Cardiac muscle cell (in vitro differentiated cells and primary cell): ENCODE measurements at regions not wholly inside any gene's neighbourhood (a gene's known extent, or its start where the extent isn't known, plus 50 kb on each side); places are given as distances from the start of the nearest gene placed in this dataset.

ENCODE experiments used
- DNase-seq, 2 donors: peaks; one replicate each; pipeline versions ENCODE4 v3.0.0 to v3.0.0-alpha.2; 2010 to 2017; ENCODE audit warnings: low read depth in 1 of 2, low spot score in 1 of 2
- H3K27ac ChIP-seq: fragments of 200-600 bp; sonication (generic); 2 replicates; pipeline ENCODE4 v1.5.1; 2016
- H3K27me3 ChIP-seq: fragments of 200-600 bp; sonication (generic); 2 replicates; pipeline ENCODE4 v1.6.0; 2016; ENCODE audit warnings: control low read depth
- H3K36me3 ChIP-seq: fragments of 200-600 bp; sonication (generic); 2 replicates; pipeline ENCODE4 v1.5.1; 2016; ENCODE audit warnings: control low read depth
- H3K4me1 ChIP-seq: fragments of 200-600 bp; sonication (generic); 2 replicates; pipeline ENCODE4 v1.8.1; 2017; ENCODE audit warnings: low read depth, mild to moderate bottlenecking, mixed run types
- H3K4me3 ChIP-seq: fragments of 200-600 bp; sonication (generic); 2 replicates; pipeline ENCODE4 v1.5.1; 2016; ENCODE audit warnings: mild to moderate bottlenecking
- H3K9me3 ChIP-seq: fragments of 200-600 bp; sonication (generic); 2 replicates; pipeline ENCODE4 v1.5.1; 2017; ENCODE audit warnings: low read depth, mild to moderate bottlenecking, control low read depth
- CTCF ChIP-seq: IDR thresholded peaks from 2 replicates; pipeline ENCODE4 v1.5.1; 2012; ENCODE audit warnings: low read depth, mild to moderate bottlenecking, low read length

GRCh38 chr1:187549540-187549939 is 720.8 kb downstream of the PLA2G4A start:
- H3K27me3 ChIP-seq = no peaks in the 10 kb centered on the region
- DNase-seq = peak in 1 of 2 donors; percentile 29
- H3K27ac ChIP-seq = peak overlapping the region; percentile 20
- H3K9me3 ChIP-seq = no peaks in the 10 kb centered on the region
- peaks cover 7% of the 10 kb centered on the region for H3K4me1 ChIP-seq
- no peaks in the 10 kb centered on the region for H3K36me3 ChIP-seq
- no peak for TF ChIP-seq CTCF
- no peak overlapping the region for H3K4me3 ChIP-seq

- H3K27ac ChIP-seq = no peak overlapping the region
- H3K27me3 ChIP-seq = no peaks in the 10 kb centered on the region
- TF ChIP-seq CTCF = no peak
- no peak overlapping the region for H3K4me3 ChIP-seq
- DNase-seq = no peak
- no peaks in the 10 kb centered on the region for H3K9me3 ChIP-seq
- peaks cover 7% of the 10 kb centered on the region for H3K4me1 ChIP-seq
- H3K36me3 ChIP-seq = no peaks in the 10 kb centered on the region
These were observed 722.3 kb downstream of the PLA2G4A start for GRCh38 chr1:187551061-187551460.

- no peaks in the 10 kb centered on the region for H3K36me3 ChIP-seq
- no peak for DNase-seq
- H3K9me3 ChIP-seq = no peaks in the 10 kb centered on the region
- H3K4me3 ChIP-seq = no peak overlapping the region
- no peaks in the 10 kb centered on the region for H3K27me3 ChIP-seq
- H3K27ac ChIP-seq = no peak overlapping the region
- no peak for TF ChIP-seq CTCF
- H3K4me1 ChIP-seq = no peaks in the 10 kb centered on the region
These were observed 734.4 kb downstream of the PLA2G4A start for GRCh38 chr1:187563191-187563590.

- H3K9me3 ChIP-seq = no peaks in the 10 kb centered on the region
- no peak overlapping the region for H3K27ac ChIP-seq
- H3K4me3 ChIP-seq = no peak overlapping the region
- DNase-seq = no peak
- no peak for TF ChIP-seq CTCF
- H3K27me3 ChIP-seq = no peaks in the 10 kb centered on the region
- no peaks in the 10 kb centered on the region for H3K36me3 ChIP-seq
- no peaks in the 10 kb centered on the region for H3K4me1 ChIP-seq
These were observed 737.6 kb downstream of the PLA2G4A start for GRCh38 chr1:187566354-187566753.

GRCh38 chr1:187568067-187568466 is 739.3 kb downstream of the PLA2G4A start:
- no peaks in the 10 kb centered on the region for H3K36me3 ChIP-seq
- no peak overlapping the region for H3K27ac ChIP-seq
- no peaks in the 10 kb centered on the region for H3K27me3 ChIP-seq
- DNase-seq = no peak
- H3K4me1 ChIP-seq = no peaks in the 10 kb centered on the region
- H3K4me3 ChIP-seq = no peak overlapping the region
- H3K9me3 ChIP-seq = no peaks in the 10 kb centered on the region
- no peak for TF ChIP-seq CTCF

- TF ChIP-seq CTCF = no peak
These were observed 741.4 kb downstream of the PLA2G4A start for GRCh38 chr1:187570166-187570565.

More at GRCh38 chr1:187570166-187570565, 741.4 kb downstream of the PLA2G4A start:
- H3K9me3 ChIP-seq = no peaks in the 10 kb centered on the region
- no peaks in the 10 kb centered on the region for H3K27me3 ChIP-seq
- H3K36me3 ChIP-seq = no peaks in the 10 kb centered on the region
- no peak for DNase-seq
- H3K4me3 ChIP-seq = no peak overlapping the region
- no peaks in the 10 kb centered on the region for H3K4me1 ChIP-seq
- no peak overlapping the region for H3K27ac ChIP-seq
